HepG2 (cell line): ENCODE measurements at regions not wholly inside any gene's neighbourhood (a gene's known extent, or its start where the extent isn't known, plus 50 kb on each side); places are given as distances from the start of the nearest gene placed in this dataset.

ENCODE experiments used
- ATAD3A ChIP-seq: sonication (generic); formaldehyde crosslinking; IDR thresholded peaks from 2 replicates; pipeline ENCODE4 v1.4.0; 2020; ENCODE audit warnings: missing genetic modification reagents
- CBX1 ChIP-seq: IDR thresholded peaks from one replicate; pipeline ENCODE4 v1.6.1; 2016; ENCODE audit warnings: antibody characterized with exemption, low read depth
- DPF2 ChIP-seq: sonication (generic); formaldehyde crosslinking; IDR thresholded peaks from 2 replicates; pipeline ENCODE4 v1.4.0; 2020; ENCODE audit warnings: mild to moderate bottlenecking, low read depth, missing genetic modification reagents, borderline replicate concordance
- ELF3 ChIP-seq: IDR thresholded peaks from 2 replicates; pipeline ENCODE4 v1.6.1; 2016; ENCODE audit warnings: missing genetic modification reagents, missing compliant biosample characterization
- GPN1 ChIP-seq: sonication (generic); formaldehyde crosslinking; IDR thresholded peaks from 2 replicates; pipeline ENCODE4 v1.5.1; 2020; ENCODE audit warnings: missing genetic modification reagents, borderline replicate concordance
- HES4 ChIP-seq: sonication (generic); formaldehyde crosslinking; IDR thresholded peaks from 2 replicates; pipeline ENCODE4 v1.9.0; 2021; ENCODE audit warnings: mild to moderate bottlenecking, missing genetic modification reagents, borderline replicate concordance
- NR2F6 ChIP-seq, 2 experiments: IDR thresholded peaks; 2 replicates each; pipeline ENCODE4 v1.6.1; 2016; ENCODE audit warnings: antibody characterized with exemption in 1 of 2, mild to moderate bottlenecking in 1 of 2
- POGZ ChIP-seq: sonication (generic); formaldehyde crosslinking; IDR thresholded peaks from 2 replicates; pipeline ENCODE4 v1.4.0; 2020; ENCODE audit warnings: mild to moderate bottlenecking, missing genetic modification reagents
- SIX1 ChIP-seq: sonication (generic); formaldehyde crosslinking; IDR thresholded peaks from 2 replicates; pipeline ENCODE4 v1.4.0; 2020; ENCODE audit warnings: missing genetic modification reagents, borderline replicate concordance
- SPEN ChIP-seq: sonication (generic); formaldehyde crosslinking; IDR thresholded peaks from 2 replicates; pipeline ENCODE4 v1.5.1; 2020; ENCODE audit warnings: low read depth, mild to moderate bottlenecking, missing genetic modification reagents
- TBL1XR1 ChIP-seq: fragments of 150-350 bp; IDR thresholded peaks from 2 replicates; pipeline ENCODE4 v1.6.1; 2014; ENCODE audit warnings: borderline replicate concordance, low read length; ENCODE audit not compliant: partially characterized antibody
- TBX2 ChIP-seq: sonication (generic); formaldehyde crosslinking; IDR thresholded peaks from 2 replicates; pipeline ENCODE4 v1.5.0; 2020; ENCODE audit warnings: missing genetic modification reagents, mild to moderate bottlenecking, borderline replicate concordance
- YY1 ChIP-seq: IDR thresholded peaks from 2 replicates; pipeline ENCODE4 v1.6.1; 2011; ENCODE audit warnings: low read length, low read depth, moderate library complexity, mild to moderate bottlenecking; ENCODE audit not compliant: insufficient read depth, insufficient replicate concordance
- ZFP36L1 ChIP-seq: sonication (generic); formaldehyde crosslinking; IDR thresholded peaks from 2 replicates; pipeline ENCODE4 v1.8.0; 2022; ENCODE audit warnings: mild to moderate bottlenecking, missing genetic modification reagents, moderate library complexity
- ZNF121 ChIP-seq: sonication (generic); formaldehyde crosslinking; IDR thresholded peaks from 2 replicates; pipeline ENCODE4 v1.5.0; 2020; ENCODE audit warnings: mild to moderate bottlenecking, missing genetic modification reagents
- TF ChIP-seq, protein P1 (sequence below): IDR thresholded peaks from 2 replicates; pipeline ENCODE4 v1.6.1; 2016; ENCODE audit warnings: missing genetic modification reagents, missing compliant biosample characterization
- TF ChIP-seq, protein P2 (sequence below): sonication (generic); formaldehyde crosslinking; IDR thresholded peaks from 2 replicates; pipeline ENCODE4 v1.5.1; 2020; ENCODE audit warnings: mild to moderate bottlenecking, moderate library complexity, missing genetic modification reagents
- TF ChIP-seq, protein P3 (sequence below): sonication (generic); formaldehyde crosslinking; IDR thresholded peaks from 2 replicates; pipeline ENCODE4 v1.4.0; 2020; ENCODE audit warnings: missing genetic modification reagents
- TF ChIP-seq, protein P4 (sequence below): sonication (generic); formaldehyde crosslinking; IDR thresholded peaks from 2 replicates; pipeline ENCODE4 v1.5.0; 2020; ENCODE audit warnings: mild to moderate bottlenecking, missing genetic modification reagents, borderline replicate concordance
- TF ChIP-seq, protein P5 (sequence below): sonication (generic); formaldehyde crosslinking; conservative IDR thresholded peaks from 2 replicates; pipeline ENCODE4 v1.4.0; 2020; ENCODE audit warnings: mild to moderate bottlenecking, missing genetic modification reagents, moderate library complexity

DNA sequence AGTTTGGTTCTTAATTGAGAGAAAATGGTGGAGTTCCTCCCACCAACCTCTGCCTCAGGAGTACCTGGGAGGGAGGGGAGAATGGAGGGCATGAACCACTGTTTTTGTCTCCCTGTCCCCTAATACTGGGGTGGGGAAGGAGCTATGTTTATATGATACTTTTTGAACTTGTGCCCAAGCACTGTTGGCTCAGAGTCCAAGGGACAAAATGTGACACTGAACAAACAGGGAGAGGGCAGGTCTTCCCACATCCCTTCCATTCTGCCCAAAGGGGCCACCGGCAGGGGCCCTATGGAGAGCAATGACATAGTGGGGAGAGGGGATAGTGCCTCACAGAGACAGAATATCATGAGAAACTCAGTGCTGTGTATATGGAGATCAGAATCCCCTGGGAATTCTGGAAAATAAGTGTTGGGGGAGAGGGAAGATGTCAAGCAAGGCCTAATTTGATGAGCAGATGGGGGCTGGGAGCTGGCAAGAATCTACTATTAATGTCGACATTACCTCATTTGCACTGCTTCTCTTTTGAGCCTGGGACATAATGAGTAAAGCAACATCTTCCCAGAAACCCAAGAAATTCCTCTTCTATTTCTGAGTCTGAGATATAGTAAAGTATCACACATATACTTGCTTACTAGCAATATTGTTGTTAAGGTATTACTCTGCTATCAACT is 180.6 kb downstream of the CYP26A1 start (continued):
- TF ChIP-seq GPN1 (CRISPR knock-in tag), result no peak
- TF ChIP-seq SIX1 (CRISPR knock-in tag), result peak; percentile 94
- TF ChIP-seq TBL1XR1, result peak; percentile 28
- TF ChIP-seq ZFP36L1 (CRISPR knock-in tag), result no peak
- peak; percentile 75; the same call in 1 of the 2 replicates for TF ChIP-seq DPF2 (CRISPR knock-in tag)
- TF ChIP-seq CBX1, result no peak
- TF ChIP-seq POGZ (CRISPR knock-in tag), result peak; percentile 83
- no peak for TF ChIP-seq ATAD3A (CRISPR knock-in tag)
- TF ChIP-seq, protein P1, sequence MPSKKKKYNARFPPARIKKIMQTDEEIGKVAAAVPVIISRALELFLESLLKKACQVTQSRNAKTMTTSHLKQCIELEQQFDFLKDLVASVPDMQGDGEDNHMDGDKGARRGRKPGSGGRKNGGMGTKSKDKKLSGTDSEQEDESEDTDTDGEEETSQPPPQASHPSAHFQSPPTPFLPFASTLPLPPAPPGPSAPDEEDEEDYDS (CRISPR knock-in tag), result 0 out of 2 replicates have a peak, but pooled peaks have one; percentile 23
- TF ChIP-seq, protein P2, sequence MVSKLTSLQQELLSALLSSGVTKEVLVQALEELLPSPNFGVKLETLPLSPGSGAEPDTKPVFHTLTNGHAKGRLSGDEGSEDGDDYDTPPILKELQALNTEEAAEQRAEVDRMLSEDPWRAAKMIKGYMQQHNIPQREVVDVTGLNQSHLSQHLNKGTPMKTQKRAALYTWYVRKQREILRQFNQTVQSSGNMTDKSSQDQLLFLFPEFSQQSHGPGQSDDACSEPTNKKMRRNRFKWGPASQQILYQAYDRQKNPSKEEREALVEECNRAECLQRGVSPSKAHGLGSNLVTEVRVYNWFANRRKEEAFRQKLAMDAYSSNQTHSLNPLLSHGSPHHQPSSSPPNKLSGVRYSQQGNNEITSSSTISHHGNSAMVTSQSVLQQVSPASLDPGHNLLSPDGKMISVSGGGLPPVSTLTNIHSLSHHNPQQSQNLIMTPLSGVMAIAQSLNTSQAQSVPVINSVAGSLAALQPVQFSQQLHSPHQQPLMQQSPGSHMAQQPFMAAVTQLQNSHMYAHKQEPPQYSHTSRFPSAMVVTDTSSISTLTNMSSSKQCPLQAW, result peak; percentile 64
- TF ChIP-seq, protein P3, sequence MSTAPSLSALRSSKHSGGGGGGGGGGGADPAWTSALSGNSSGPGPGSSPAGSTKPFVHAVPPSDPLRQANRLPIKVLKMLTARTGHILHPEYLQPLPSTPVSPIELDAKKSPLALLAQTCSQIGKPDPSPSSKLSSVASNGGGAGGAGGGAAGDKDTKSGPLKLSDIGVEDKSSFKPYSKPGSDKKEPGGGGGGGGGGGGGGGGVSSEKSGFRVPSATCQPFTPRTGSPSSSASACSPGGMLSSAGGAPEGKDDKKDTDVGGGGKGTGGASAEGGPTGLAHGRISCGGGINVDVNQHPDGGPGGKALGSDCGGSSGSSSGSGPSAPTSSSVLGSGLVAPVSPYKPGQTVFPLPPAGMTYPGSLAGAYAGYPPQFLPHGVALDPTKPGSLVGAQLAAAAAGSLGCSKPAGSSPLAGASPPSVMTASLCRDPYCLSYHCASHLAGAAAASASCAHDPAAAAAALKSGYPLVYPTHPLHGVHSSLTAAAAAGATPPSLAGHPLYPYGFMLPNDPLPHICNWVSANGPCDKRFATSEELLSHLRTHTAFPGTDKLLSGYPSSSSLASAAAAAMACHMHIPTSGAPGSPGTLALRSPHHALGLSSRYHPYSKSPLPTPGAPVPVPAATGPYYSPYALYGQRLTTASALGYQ (CRISPR knock-in tag), result 0 out of 2 replicates have a peak, but pooled peaks have one; percentile 17
- TF ChIP-seq TBX2, result peak; percentile 46; the same call in 1 of the 2 replicates
- TF ChIP-seq, protein P4, sequence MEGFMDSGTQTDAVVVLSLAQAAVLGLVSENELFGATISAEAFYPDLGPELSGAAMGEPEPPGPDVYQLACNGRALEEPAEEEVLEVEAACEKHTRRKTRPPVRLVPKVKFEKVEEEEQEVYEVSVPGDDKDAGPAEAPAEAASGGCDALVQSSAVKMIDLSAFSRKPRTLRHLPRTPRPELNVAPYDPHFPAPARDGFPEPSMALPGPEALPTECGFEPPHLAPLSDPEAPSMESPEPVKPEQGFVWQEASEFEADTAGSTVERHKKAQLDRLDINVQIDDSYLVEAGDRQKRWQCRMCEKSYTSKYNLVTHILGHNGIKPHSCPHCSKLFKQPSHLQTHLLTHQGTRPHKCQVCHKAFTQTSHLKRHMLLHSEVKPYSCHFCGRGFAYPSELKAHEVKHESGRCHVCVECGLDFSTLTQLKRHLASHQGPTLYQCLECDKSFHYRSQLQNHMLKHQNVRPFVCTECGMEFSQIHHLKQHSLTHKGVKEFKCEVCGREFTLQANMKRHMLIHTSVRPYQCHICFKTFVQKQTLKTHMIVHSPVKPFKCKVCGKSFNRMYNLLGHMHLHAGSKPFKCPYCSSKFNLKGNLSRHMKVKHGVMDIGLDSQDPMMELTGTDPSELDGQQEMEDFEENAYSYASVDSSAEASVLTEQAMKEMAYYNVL (CRISPR knock-in tag), result peak; percentile 63; the same call in 1 of the 2 replicates
- TF ChIP-seq YY1, result no peak
- no peak; the same call in 1 of the 2 replicates for TF ChIP-seq NR2F6 (IDR thresholded peaks at IDR 0.05)
- TF ChIP-seq NR2F6 (CRISPR knock-in tag; IDR thresholded peaks at IDR 0.05), result peak; percentile 69
- TF ChIP-seq ZNF121, result no peak
- TF ChIP-seq, protein P5, sequence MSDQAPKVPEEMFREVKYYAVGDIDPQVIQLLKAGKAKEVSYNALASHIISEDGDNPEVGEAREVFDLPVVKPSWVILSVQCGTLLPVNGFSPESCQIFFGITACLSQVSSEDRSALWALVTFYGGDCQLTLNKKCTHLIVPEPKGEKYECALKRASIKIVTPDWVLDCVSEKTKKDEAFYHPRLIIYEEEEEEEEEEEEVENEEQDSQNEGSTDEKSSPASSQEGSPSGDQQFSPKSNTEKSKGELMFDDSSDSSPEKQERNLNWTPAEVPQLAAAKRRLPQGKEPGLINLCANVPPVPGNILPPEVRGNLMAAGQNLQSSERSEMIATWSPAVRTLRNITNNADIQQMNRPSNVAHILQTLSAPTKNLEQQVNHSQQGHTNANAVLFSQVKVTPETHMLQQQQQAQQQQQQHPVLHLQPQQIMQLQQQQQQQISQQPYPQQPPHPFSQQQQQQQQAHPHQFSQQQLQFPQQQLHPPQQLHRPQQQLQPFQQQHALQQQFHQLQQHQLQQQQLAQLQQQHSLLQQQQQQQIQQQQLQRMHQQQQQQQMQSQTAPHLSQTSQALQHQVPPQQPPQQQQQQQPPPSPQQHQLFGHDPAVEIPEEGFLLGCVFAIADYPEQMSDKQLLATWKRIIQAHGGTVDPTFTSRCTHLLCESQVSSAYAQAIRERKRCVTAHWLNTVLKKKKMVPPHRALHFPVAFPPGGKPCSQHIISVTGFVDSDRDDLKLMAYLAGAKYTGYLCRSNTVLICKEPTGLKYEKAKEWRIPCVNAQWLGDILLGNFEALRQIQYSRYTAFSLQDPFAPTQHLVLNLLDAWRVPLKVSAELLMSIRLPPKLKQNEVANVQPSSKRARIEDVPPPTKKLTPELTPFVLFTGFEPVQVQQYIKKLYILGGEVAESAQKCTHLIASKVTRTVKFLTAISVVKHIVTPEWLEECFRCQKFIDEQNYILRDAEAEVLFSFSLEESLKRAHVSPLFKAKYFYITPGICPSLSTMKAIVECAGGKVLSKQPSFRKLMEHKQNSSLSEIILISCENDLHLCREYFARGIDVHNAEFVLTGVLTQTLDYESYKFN, result peak; percentile 98
- TF ChIP-seq SPEN (CRISPR knock-in tag), result no peak; the same call in 1 of the 2 replicates
- no peak for TF ChIP-seq HES4 (CRISPR knock-in tag)
- peak; percentile 15; the same call in 1 of the 2 replicates for TF ChIP-seq ELF3 (CRISPR knock-in tag)
